ENCODE measurements at regions not wholly inside any gene's neighbourhood (a gene's known extent, or its start where the extent isn't known, plus 50 kb on each side); places are given as distances from the start of the nearest gene placed in this dataset.

DNA sequence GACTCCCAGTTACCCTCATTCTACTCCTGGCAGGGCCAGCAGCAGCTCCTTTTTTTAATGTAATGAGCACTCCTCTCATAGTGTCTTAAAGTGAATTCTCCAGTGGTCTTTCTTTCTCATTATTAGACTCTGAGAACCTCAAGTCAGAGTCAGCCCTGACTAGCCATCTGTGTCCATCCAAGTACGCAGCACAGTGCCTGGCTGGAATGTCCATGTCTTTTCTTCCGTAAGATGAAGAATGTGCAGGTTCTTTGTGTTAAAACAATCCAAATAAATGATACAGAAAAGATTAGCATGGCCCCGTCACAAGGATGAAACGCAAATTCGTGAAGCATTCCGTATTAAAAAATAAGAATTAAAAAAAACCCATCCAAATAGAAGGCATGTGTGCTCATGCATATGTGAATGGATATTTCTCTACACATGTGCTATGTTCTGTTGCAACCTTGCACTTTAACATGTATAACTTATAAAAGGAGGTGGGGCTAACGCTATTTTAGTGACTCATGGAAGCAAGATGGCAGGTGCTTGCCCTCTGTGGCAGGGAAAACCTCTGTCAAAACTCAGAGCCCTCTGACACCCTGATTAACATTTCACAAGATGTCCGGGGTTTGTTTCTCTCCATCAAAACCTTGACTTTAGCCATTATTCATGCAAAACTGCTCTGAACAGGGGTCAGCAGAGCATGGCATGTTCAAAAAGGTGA is 170.7 kb upstream of the TOPAZ1 start:
- Histone ChIP-seq H3K4me3 (replicated peaks; ENCODE audit: low read depth, low read length) (no peak overlapping the region), H3K27me3 (replicated peaks; ENCODE audit: control insufficient read depth, insufficient read depth, low read length) (no peaks in the 10 kb centered on the region), H3K36me3 (ENCODE audit: control insufficient read depth, insufficient read depth, low read length) (no peaks in the 10 kb centered on the region; the same call in 1 of the 2 replicates)
- TF ChIP-seq, protein P1, sequence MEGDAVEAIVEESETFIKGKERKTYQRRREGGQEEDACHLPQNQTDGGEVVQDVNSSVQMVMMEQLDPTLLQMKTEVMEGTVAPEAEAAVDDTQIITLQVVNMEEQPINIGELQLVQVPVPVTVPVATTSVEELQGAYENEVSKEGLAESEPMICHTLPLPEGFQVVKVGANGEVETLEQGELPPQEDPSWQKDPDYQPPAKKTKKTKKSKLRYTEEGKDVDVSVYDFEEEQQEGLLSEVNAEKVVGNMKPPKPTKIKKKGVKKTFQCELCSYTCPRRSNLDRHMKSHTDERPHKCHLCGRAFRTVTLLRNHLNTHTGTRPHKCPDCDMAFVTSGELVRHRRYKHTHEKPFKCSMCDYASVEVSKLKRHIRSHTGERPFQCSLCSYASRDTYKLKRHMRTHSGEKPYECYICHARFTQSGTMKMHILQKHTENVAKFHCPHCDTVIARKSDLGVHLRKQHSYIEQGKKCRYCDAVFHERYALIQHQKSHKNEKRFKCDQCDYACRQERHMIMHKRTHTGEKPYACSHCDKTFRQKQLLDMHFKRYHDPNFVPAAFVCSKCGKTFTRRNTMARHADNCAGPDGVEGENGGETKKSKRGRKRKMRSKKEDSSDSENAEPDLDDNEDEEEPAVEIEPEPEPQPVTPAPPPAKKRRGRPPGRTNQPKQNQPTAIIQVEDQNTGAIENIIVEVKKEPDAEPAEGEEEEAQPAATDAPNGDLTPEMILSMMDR (IDR thresholded peaks at IDR 0.05; ENCODE audit: insufficient read depth, low read length, poor library complexity, severe bottlenecking): no peak
- no peak for DNase-seq (ENCODE audit: extremely low read depth, insufficient read length)

DNA sequence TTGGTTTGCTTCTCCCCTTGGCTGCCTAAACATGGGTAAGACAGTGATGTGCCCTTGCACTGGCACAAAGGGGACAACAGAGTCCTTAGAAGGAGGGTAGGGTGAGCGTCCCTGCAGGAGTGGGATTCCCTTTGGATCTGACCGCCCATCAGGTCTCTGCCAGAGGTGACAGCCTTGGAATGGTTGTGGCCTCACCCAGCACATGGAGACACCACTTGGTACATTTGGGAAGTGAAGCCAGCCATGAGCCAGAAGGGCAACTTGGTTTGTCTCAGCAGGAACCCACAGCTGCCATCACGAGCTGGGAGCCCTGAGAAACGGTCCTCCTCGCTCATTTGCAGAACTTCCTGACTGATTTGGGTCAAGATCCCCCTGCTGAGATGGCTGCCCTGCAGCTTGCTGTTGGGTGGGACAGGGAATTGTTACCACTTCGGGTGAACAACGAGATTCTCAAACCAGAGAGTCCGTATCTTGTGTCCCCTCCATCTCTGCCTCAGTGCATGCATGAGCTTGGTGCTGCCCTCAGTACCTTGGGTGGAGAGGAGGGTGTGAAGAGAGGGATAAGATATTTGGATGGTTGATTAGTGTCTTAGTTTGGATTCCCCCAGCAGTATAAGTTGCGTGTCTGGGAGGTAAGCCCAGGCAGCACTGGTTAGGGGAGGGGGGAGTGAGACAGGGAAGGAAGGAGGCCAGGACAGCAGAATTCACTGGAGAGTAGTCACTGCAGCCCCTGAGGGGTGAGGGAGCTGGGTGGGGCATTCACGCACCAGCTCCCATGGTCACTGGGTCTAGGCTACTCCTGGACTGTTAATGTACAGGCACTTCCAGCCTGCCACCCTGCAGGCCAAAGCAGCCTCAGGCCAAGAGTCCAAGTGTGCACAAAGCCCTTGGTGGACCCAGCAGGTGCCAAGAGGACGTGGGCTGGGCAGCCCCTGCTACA is 168.8 kb upstream of the TOPAZ1 start:
- no peaks in the 10 kb centered on the region; the same call in none of the 2 replicates for H3K36me3 ChIP-seq (ENCODE audit: control insufficient read depth, insufficient read depth, low read length)
- no peak for DNase-seq (ENCODE audit: extremely low read depth, insufficient read length)
- TF ChIP-seq, protein P1 (IDR thresholded peaks at IDR 0.05; ENCODE audit: insufficient read depth, low read length, poor library complexity, severe bottlenecking): no peak
- no peaks in the 10 kb centered on the region for H3K27me3 ChIP-seq (replicated peaks; ENCODE audit: control insufficient read depth, insufficient read depth, low read length)
- no peak overlapping the region for H3K4me3 ChIP-seq (replicated peaks; ENCODE audit: low read depth, low read length)

DNA sequence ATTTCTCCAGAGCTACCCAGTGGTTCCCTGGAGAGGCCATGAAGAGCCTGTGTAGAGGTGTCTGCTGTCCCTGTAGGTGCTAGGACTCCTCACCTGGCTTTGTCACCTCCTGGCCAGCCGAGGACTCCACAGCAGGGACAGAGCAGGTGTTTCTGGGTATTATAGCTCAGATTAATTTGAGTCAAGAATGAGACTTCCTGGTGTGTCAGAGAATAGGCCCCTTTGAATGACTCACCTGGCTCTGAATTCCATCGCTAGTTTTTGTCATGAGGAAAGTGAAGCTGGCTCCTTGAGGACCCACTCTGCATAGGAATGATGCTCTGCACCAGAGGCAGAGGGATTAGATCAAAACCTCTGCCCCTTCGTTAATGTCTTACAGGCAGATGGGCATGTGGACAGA is 167.5 kb upstream of the TOPAZ1 start:
- DNase-seq (ENCODE audit: extremely low read depth, insufficient read length): no peak
- Histone ChIP-seq H3K4me3 (replicated peaks; ENCODE audit: low read depth, low read length) (no peak overlapping the region), H3K36me3 (ENCODE audit: control insufficient read depth, insufficient read depth, low read length) (no peaks in the 10 kb centered on the region; the same call in none of the 2 replicates), H3K27me3 (replicated peaks; ENCODE audit: control insufficient read depth, insufficient read depth, low read length) (no peaks in the 10 kb centered on the region)
- TF ChIP-seq, protein P1 (IDR thresholded peaks at IDR 0.05; ENCODE audit: insufficient read depth, low read length, poor library complexity, severe bottlenecking): no peak

DNA sequence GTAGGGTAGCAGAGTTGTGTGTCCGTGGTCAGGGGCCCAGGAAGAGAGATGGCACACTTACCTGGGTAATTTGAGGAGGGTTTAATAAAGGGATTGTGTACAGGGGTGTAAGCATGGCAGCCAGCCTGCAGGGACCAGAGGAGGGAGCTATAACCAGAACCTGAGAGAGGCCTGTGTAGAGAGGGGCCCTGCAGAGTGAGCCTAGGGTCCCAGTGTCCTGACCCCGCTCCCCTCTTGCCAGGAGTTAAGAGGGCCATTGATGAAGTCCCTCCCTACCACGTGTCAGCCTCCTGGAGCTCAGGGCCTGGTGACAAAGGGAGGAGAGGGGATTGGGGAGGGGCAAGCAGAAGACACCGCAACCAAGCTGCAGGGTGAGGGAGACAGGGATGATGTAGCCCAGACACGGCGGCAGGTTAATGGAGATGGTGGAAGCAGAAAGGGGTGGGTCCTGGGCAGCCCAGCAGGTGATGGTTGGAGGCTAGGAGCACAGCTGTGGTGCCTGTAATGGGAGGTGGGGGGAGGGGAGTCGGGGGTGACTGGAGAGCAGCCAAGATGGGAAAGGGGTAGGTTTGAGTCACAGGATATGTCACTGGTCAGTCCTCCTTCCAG is 165.4 kb upstream of the TOPAZ1 start:
- Histone ChIP-seq H3K4me3 (replicated peaks; ENCODE audit: low read depth, low read length) (no peak overlapping the region), H3K27me3 (replicated peaks; ENCODE audit: control insufficient read depth, insufficient read depth, low read length) (no peaks in the 10 kb centered on the region), H3K36me3 (ENCODE audit: control insufficient read depth, insufficient read depth, low read length) (no peaks in the 10 kb centered on the region; the same call in none of the 2 replicates)
- TF ChIP-seq, protein P1 (IDR thresholded peaks at IDR 0.05; ENCODE audit: insufficient read depth, low read length, poor library complexity, severe bottlenecking): no peak
- no peak for DNase-seq (ENCODE audit: extremely low read depth, insufficient read length)

DNA sequence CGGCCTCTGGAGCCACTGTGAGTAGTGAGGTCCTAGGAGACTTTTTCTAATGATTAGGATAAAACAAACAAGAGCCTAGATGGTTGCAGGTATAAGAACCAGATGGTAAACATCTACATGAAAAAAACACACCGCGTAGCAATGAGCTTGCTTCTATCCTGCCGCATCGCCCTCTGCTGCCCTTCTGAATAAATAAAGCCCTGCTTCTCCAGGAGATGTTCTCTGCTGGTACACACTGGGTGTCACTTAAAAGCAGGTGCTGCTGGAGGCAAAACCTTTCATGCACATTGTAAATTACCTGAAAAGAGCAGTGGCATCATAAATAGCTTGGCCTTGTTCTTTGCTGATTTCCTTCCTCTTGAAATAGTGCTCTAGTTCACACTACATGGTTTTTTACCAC is 164.4 kb upstream of the TOPAZ1 start:
- Histone ChIP-seq H3K4me3 (replicated peaks; ENCODE audit: low read depth, low read length) (no peak overlapping the region), H3K27me3 (replicated peaks; ENCODE audit: control insufficient read depth, insufficient read depth, low read length) (no peaks in the 10 kb centered on the region), H3K36me3 (ENCODE audit: control insufficient read depth, insufficient read depth, low read length) (no peaks in the 10 kb centered on the region; the same call in none of the 2 replicates)
- TF ChIP-seq, protein P1 (IDR thresholded peaks at IDR 0.05; ENCODE audit: insufficient read depth, low read length, poor library complexity, severe bottlenecking): no peak
- DNase-seq (ENCODE audit: extremely low read depth, insufficient read length): no peak
